Memory B cell (primary cell): ENCODE measurements at regions not wholly inside any gene's neighbourhood (a gene's known extent, or its start where the extent isn't known, plus 50 kb on each side); places are given as distances from the start of the nearest gene placed in this dataset.
"Not testable (repeated sequence)": the region's sequence is repeated elsewhere in the genome, so short reads cannot be mapped to it uniquely, and the experiment has no call there.

Experiments
- ATAC-seq: fragments of 150-1000 bp; cut with Tn5 transposase; 2 replicates; pipeline ENCODE4 v1.10.0; 2021; ENCODE audit warnings: low read depth, mild to moderate bottlenecking, moderate library complexity
- DNase-seq, 2 donors: peaks; one replicate each; pipeline ENCODE4 v3.0.0; 2022; ENCODE audit warnings: low spot score in 2 of 2
- H3K27ac Mint-ChIP-seq: one replicate; pipeline ENCODE4 v1.8.0; 2022; ENCODE audit warnings: mild to moderate bottlenecking, moderate library complexity, mixed read lengths
- H3K27me3 Mint-ChIP-seq: one replicate; pipeline ENCODE4 v1.8.0; 2022; ENCODE audit warnings: mixed read lengths
- H3K36me3 Mint-ChIP-seq: one replicate; pipeline ENCODE4 v1.8.0; 2022; ENCODE audit warnings: mild to moderate bottlenecking, mixed read lengths
- H3K4me1 Mint-ChIP-seq: one replicate; pipeline ENCODE4 v1.8.0; 2022; ENCODE audit warnings: mixed read lengths
- H3K4me3 Mint-ChIP-seq: one replicate; pipeline ENCODE4 v1.8.0; 2022; ENCODE audit warnings: mild to moderate bottlenecking, moderate library complexity, mixed read lengths
- H3K9me3 Mint-ChIP-seq: one replicate; pipeline ENCODE4 v1.8.0; 2022; ENCODE audit warnings: mixed read lengths

- H3K27me3 Mint-ChIP-seq = no peaks in the 10 kb centered on the region
- no peak for ATAC-seq
- no peaks in the 10 kb centered on the region for H3K4me1 Mint-ChIP-seq
- no peak overlapping the region for H3K4me3 Mint-ChIP-seq
- H3K9me3 Mint-ChIP-seq = peaks cover 8% of the 10 kb centered on the region
- DNase-seq = no peak
- H3K36me3 Mint-ChIP-seq = no peaks in the 10 kb centered on the region
- no peak overlapping the region for H3K27ac Mint-ChIP-seq
Observed at GRCh38 chr2:16067444-16067843, 127.1 kb downstream of the MYCN start.

DNA sequence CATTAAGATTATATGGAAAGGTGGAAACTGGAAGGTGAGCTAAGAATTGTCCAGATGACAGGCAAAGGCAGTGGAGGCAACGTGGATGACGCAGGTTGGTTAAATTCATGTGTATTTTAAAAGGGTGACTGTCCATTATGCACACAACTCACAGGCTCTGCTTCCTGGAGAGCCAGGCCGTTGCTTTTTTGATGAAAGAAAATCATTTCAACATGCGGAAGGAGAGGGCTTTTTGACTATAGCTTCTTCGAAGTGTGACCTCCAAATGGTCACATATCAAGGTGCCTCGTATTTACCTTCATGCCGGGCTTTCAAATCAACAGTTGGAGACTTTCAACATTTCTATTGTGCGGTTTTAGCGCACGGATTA is 126.7 kb downstream of the MYCN start:
- no peaks in the 10 kb centered on the region for H3K27me3 Mint-ChIP-seq
- DNase-seq = no peak
- ATAC-seq = no peak
- H3K36me3 Mint-ChIP-seq = no peaks in the 10 kb centered on the region
- H3K27ac Mint-ChIP-seq = no peak overlapping the region
- no peaks in the 10 kb centered on the region for H3K4me1 Mint-ChIP-seq
- H3K4me3 Mint-ChIP-seq = no peak overlapping the region
- peaks cover 9% of the 10 kb centered on the region for H3K9me3 Mint-ChIP-seq

DNA sequence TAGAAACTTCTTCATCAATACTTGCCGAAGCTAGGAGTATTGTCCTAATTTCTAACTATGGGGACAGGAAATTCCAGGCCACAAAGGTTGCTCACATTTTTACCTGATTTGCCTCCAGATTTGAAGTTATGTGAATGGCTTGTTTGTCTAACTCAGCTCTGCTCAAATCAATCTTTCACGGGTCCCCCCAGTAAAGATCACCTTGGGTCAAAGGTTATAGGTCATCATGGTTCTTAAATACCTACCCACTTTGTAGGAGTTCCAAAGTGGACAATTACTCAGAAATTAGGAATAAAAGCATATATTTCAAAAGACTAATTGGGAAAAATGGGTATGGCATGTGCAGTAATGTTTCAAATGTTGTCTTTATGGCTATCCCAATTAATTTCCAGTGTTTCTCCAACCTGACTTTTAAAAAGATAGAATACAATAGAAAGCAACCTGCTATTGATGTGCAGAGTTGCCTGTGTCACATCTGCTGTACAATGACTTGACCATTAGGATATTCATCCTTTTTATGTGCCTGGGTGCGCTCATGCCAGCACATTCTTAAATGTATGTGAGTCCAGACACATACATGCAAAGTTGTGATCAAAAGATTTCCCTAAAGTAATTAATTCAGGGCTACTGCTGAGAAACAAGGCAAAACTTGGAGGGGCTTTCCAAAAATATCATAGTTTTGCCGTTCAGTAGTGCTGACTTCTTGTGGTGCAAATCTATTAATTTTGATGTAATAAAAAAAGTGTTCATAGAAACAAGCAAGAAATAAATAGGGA is 126.1 kb downstream of the MYCN start:
- Mint-ChIP-seq H3K36me3 (no peaks in the 10 kb centered on the region), H3K27me3 (no peaks in the 10 kb centered on the region), H3K27ac (no peak overlapping the region), H3K4me3 (no peak overlapping the region), H3K9me3 (peaks cover 9% of the 10 kb centered on the region), H3K4me1 (no peaks in the 10 kb centered on the region)
- no peak for ATAC-seq
- no peak for DNase-seq

DNA sequence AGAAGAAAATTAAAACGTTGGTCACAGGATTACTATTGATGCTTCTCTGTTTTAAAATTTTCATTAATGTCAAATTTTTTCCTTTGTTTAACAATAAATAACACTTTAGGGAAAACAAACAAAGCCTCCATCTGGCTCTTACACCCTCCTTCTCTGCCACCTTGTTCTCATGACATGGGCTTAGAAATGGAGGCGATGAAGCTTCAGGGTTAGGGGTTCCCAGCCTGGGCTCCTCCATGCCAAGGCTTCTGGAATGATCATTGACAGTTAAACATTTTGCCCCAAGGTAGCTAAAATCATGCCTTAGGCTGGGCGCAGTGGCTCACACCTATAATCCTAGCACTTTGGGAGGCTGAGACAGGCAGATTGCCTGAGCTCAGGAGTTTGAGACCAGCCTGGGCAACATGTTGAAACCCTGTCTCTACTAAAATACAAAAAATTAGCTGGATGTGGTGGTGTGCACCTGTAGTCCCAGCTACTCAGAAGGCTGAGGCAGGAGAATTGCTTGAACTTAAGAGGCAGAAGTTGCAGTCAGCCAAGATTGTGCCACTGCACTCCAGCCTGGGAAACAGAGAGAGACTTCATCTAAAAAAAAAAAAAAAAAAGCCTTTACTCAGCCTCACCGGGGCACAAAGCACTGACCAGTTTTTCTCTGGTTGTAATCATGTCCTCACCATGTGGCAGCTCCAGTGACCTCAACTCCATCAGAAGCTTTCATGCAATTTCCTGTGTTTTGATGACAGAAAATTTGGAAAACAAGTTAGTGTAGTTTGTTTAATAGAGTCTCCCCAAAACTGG is 125.1 kb downstream of the MYCN start:
- H3K9me3 Mint-ChIP-seq, H3K27ac Mint-ChIP-seq, ATAC-seq, H3K4me3 Mint-ChIP-seq, H3K4me1 Mint-ChIP-seq, H3K27me3 Mint-ChIP-seq, H3K36me3 Mint-ChIP-seq, DNase-seq: not testable (repeated sequence)

GRCh38 chr2:16064745-16065144 is 124.4 kb downstream of the MYCN start:
- no peak for ATAC-seq
- H3K4me1 Mint-ChIP-seq = no peaks in the 10 kb centered on the region
- H3K9me3 Mint-ChIP-seq = peaks cover 9% of the 10 kb centered on the region
- no peaks in the 10 kb centered on the region for H3K27me3 Mint-ChIP-seq
- H3K36me3 Mint-ChIP-seq = no peaks in the 10 kb centered on the region
- no peak for DNase-seq
- H3K27ac Mint-ChIP-seq = no peak overlapping the region
- H3K4me3 Mint-ChIP-seq = no peak overlapping the region

DNA sequence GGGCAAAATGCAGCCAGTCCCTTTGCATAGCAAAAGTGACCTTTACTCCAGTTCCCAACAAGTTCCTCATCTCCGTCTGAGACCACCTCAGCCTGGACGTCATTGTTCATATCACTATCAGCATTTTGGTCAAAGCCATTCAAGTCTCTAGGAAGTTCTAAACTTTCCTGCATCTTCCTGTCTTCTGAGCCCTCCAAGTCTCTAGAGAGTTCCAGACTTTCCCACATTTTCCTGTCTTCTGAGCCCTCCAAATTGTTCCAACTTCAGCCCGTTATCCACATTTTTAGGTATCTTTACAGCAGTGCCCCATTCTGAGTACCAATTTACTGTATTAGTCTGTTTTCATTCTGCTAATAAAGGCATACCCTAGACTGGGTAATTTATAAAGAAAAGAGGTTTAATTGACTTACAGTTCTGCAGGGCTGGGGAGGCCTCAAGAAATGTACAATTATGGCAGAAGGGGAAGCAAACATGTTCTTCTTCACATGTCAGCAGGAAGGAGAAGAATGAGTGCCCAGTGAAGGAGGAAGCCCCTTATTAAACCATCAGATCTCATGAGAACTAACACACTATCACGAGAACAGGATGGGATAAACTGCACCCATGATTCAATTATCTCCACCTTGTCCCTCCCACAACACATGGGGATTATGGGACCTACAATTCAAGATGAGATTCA is 123.7 kb downstream of the MYCN start:
- DNase-seq (no peak), ATAC-seq (no peak)
- Mint-ChIP-seq H3K27ac (no peak overlapping the region), H3K4me3 (no peak overlapping the region), H3K4me1 (no peaks in the 10 kb centered on the region), H3K36me3 (no peaks in the 10 kb centered on the region), H3K27me3 (no peaks in the 10 kb centered on the region), H3K9me3 (peaks cover 9% of the 10 kb centered on the region)

GRCh38 chr2:16063251-16063850 is 123.0 kb downstream of the MYCN start:
- no peak for ATAC-seq

DNA sequence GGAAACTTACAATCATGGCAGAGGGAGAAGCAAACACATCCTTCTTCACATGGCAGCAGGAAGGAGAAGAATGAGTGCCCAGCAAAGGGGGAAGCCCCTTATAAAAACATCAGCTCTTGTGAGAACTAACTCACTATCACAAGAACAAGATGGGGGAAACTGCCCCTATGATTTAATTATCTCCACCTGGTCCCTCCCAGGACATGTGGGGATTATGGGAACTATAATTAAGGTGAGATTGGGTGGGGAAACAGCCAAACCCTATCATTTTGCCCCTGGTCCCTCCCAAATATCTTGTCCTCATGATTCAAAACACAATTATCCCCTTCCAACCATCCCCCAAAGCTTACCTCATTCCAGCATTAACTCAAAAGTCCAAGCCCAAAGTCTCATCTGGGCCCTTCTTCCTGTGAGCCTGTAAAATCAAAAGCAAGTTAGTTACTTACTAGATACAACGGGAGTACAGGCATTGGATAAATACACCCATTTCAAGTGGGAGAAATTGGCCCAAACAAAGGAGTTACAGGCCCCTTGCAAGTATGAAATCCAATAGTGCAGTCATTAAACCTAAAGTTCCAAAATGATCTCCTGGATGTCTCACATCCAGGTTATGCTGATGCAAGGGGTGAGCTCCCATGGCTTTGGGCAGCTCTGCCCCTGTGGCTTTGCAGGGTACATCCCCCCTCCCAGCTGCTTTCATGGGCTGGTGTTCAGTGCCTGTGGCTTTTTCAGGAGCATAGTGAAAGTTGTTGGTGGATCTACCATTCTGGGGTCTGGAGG is 122.3 kb downstream of the MYCN start:
- DNase-seq = no peak

More at GRCh38 chr2:16063251-16063850, 123.0 kb downstream of the MYCN start:
- Mint-ChIP-seq H3K9me3 (peaks cover 9% of the 10 kb centered on the region), H3K27me3 (no peaks in the 10 kb centered on the region), H3K36me3 (no peaks in the 10 kb centered on the region), H3K27ac (no peak overlapping the region), H3K4me3 (no peak overlapping the region), H3K4me1 (no peaks in the 10 kb centered on the region)
- DNase-seq = no peak

GRCh38 chr2:16061441-16062217 is 121.3 kb downstream of the MYCN start:
- DNase-seq (no peak), ATAC-seq (no peak)
- Mint-ChIP-seq H3K27me3 (no peaks in the 10 kb centered on the region), H3K9me3 (peaks cover 9% of the 10 kb centered on the region), H3K4me1 (no peaks in the 10 kb centered on the region), H3K4me3 (no peak overlapping the region), H3K36me3 (no peaks in the 10 kb centered on the region), H3K27ac (no peak overlapping the region)

More for the DNA sequence above, 122.3 kb downstream of the MYCN start:
- Mint-ChIP-seq H3K4me3 (no peak overlapping the region), H3K36me3 (no peaks in the 10 kb centered on the region), H3K27ac (no peak overlapping the region), H3K27me3 (no peaks in the 10 kb centered on the region), H3K9me3 (peaks cover 9% of the 10 kb centered on the region), H3K4me1 (no peaks in the 10 kb centered on the region)
- ATAC-seq = no peak

GRCh38 chr2:16060936-16061338 is 120.6 kb downstream of the MYCN start:
- ATAC-seq (no peak), DNase-seq (no peak)
- no peaks in the 10 kb centered on the region for H3K36me3 Mint-ChIP-seq
- H3K9me3 Mint-ChIP-seq = peaks cover 9% of the 10 kb centered on the region
- no peak overlapping the region for H3K4me3 Mint-ChIP-seq
- H3K4me1 Mint-ChIP-seq = peaks cover 3% of the 10 kb centered on the region
- no peaks in the 10 kb centered on the region for H3K27me3 Mint-ChIP-seq
- no peak overlapping the region for H3K27ac Mint-ChIP-seq

DNA sequence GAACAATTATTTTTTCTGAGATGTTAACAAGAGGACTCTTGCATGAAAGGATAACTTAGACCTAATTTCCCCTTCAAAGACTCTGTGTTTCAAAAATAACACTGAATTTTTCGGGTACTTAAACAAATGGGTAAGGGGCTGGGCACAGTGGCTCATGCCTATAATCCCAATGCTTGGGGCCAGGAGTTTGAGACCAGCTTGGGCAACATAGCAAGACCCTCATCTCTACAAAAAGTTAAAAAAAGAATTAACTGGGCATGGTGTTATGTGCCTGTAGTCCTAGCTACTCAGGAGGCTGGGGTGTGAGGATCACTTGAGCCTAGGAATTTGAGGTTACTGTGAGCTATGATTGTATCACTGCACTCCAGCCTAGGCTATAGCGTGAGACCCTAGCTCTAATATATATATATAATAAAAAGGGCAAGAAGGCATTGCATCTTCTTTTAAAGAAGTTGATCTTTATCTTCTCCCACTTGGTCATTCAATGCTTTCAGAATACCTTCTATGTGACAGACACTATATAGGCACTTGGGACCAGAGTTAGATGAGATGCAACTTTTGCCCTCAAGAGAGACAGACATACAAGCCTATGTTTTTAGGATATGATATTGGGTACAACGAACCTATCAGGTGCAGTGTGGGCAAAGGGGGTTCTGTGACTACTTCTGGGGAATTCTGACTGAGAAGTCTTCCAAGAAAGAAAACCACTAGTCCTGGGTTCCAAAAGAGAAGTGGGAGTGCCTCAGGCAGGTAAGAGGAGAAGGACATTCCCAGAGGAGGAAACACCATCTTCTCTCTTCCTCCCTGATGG is 120.0 kb downstream of the MYCN start:
- Mint-ChIP-seq H3K27me3 (no peaks in the 10 kb centered on the region), H3K4me3 (no peak overlapping the region), H3K9me3 (peaks cover 9% of the 10 kb centered on the region), H3K36me3 (no peaks in the 10 kb centered on the region), H3K27ac (no peak overlapping the region), H3K4me1 (peaks cover 3% of the 10 kb centered on the region)
- ATAC-seq (no peak), DNase-seq (no peak)

DNA sequence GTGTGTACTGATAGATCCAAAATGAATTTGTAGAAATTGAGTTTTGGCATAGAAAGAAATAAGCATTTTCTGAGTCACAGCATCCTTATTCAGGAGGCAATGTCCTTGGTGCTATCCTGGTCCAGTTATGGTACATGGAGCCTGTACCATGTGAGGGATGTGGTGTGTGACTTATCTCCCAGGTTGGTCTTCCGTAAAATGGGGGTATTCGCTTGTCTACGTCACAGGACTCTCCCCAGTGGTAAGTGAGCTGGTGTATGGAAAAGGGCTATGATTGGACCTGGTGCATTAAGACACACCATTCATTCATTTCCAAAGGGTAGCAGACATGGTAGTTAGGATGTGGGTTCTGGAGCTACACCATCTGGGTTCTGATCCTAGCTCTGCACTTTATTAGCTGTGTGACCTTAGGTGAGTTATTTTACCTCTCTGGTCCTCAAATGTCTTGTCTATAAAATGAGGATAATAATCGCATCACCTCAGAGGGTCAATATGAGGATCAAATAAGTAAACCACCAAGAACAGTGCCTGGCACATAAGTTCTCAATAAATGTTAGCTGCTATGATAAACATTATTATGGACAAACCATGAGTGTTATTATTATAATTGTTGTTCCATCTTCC is 119.2 kb downstream of the MYCN start:
- H3K4me3 Mint-ChIP-seq = no peak overlapping the region

More for the DNA sequence above, 119.2 kb downstream of the MYCN start:
- Mint-ChIP-seq H3K36me3 (no peaks in the 10 kb centered on the region), H3K27me3 (no peaks in the 10 kb centered on the region), H3K9me3 (peaks cover 9% of the 10 kb centered on the region), H3K4me1 (peaks cover 3% of the 10 kb centered on the region), H3K27ac (no peak overlapping the region)
- ATAC-seq (no peak), DNase-seq (no peak)
